Parathyroid adenoma (tissue), 2 donors: ENCODE measurements at regions not wholly inside any gene's neighbourhood (a gene's known extent, or its start where the extent isn't known, plus 50 kb on each side); places are given as distances from the start of the nearest gene placed in this dataset.
"Not testable (repeated sequence)": the region's sequence is repeated elsewhere in the genome, so short reads cannot be mapped to it uniquely, and the experiment has no call there.

Source experiments
- H2AFZ ChIP-seq: fragments of 300-600 bp; sonication (generic); one replicate; pipeline ENCODE4 v1.7.0; 2017; ENCODE audit warnings: antibody characterized with exemption, mild to moderate bottlenecking
- H3K27ac ChIP-seq: fragments of 300-600 bp; sonication (generic); one replicate; pipeline ENCODE4 v1.7.0; 2017
- H3K27me3 ChIP-seq: fragments of 300-600 bp; sonication (generic); one replicate; pipeline ENCODE4 v1.7.0; 2017; ENCODE audit warnings: low read length; ENCODE audit not compliant: control insufficient read depth, insufficient read depth
- H3K36me3 ChIP-seq: fragments of 300-600 bp; sonication (generic); one replicate; pipeline ENCODE4 v1.7.0; 2017; ENCODE audit warnings: low read length; ENCODE audit not compliant: control insufficient read depth, insufficient read depth
- H3K4me1 ChIP-seq: fragments of 300-600 bp; sonication (generic); one replicate; pipeline ENCODE4 v1.7.0; 2017; ENCODE audit warnings: control low read depth
- H3K4me2 ChIP-seq: fragments of 300-600 bp; sonication (generic); one replicate; pipeline ENCODE4 v1.7.0; 2017; ENCODE audit warnings: low read length
- H3K4me3 ChIP-seq: fragments of 300-600 bp; sonication (generic); one replicate; pipeline ENCODE4 v1.7.0; 2017; ENCODE audit warnings: low read depth, low read length
- H3K79me2 ChIP-seq: fragments of 300-600 bp; sonication (generic); one replicate; pipeline ENCODE4 v1.7.0; 2017; ENCODE audit warnings: control low read depth
- H3K9ac ChIP-seq: fragments of 300-600 bp; sonication (generic); one replicate; pipeline ENCODE4 v1.7.0; 2017; ENCODE audit warnings: mild to moderate bottlenecking
- H3K9me3 ChIP-seq: fragments of 300-600 bp; sonication (generic); one replicate; pipeline ENCODE4 v1.7.0; 2017; ENCODE audit warnings: low read length; ENCODE audit not compliant: control insufficient read depth
- CTCF ChIP-seq: fragments of 300-600 bp; sonication (generic); IDR thresholded peaks from one replicate; pipeline ENCODE4 v1.7.0; 2017; ENCODE audit warnings: antibody characterized with exemption, mild to moderate bottlenecking
- donor health status: primary hyperparathyroidism.

- Histone ChIP-seq H3K4me3 (no peak overlapping the region), H3K4me2 (no peak overlapping the region), H3K4me1 (no peaks in the 10 kb centered on the region), H3K9me3 (no peaks in the 10 kb centered on the region), H3K9ac (no peak overlapping the region), H3K36me3 (no peaks in the 10 kb centered on the region), H2AFZ (no peak overlapping the region), H3K27me3 (no peaks in the 10 kb centered on the region), H3K27ac (no peak overlapping the region), H3K79me2 (no peaks in the 10 kb centered on the region)
- no peak for TF ChIP-seq CTCF
Measured at GRCh38 chr10:108560488-108560887, 1362.8 kb downstream of the XPNPEP1 start.

- Histone ChIP-seq H3K4me1 (no peaks in the 10 kb centered on the region), H3K9me3 (no peaks in the 10 kb centered on the region), H2AFZ (no peak overlapping the region), H3K27ac (no peak overlapping the region), H3K4me3 (no peak overlapping the region), H3K36me3 (no peaks in the 10 kb centered on the region), H3K27me3 (no peaks in the 10 kb centered on the region), H3K4me2 (no peak overlapping the region), H3K9ac (no peak overlapping the region), H3K79me2 (no peaks in the 10 kb centered on the region)
- no peak for TF ChIP-seq CTCF
Measured at GRCh38 chr10:108556186-108556585, 1367.1 kb downstream of the XPNPEP1 start.

GRCh38 chr10:108545921-108546320 is 1377.4 kb downstream of the XPNPEP1 start:
- Histone ChIP-seq H3K4me3 (no peak overlapping the region), H3K27me3 (no peaks in the 10 kb centered on the region), H3K9ac (no peak overlapping the region), H3K4me1 (no peaks in the 10 kb centered on the region), H3K4me2 (no peak overlapping the region), H3K27ac (no peak overlapping the region), H3K9me3 (no peaks in the 10 kb centered on the region), H2AFZ (no peak overlapping the region), H3K79me2 (no peaks in the 10 kb centered on the region), H3K36me3 (no peaks in the 10 kb centered on the region)
- TF ChIP-seq CTCF, result no peak

GRCh38 chr10:108544500-108545120 is 1378.7 kb downstream of the XPNPEP1 start:
- Histone ChIP-seq H3K27me3 (no peaks in the 10 kb centered on the region), H3K9me3 (no peaks in the 10 kb centered on the region), H3K36me3 (no peaks in the 10 kb centered on the region), H3K79me2 (no peaks in the 10 kb centered on the region), H3K27ac (no peak overlapping the region), H3K9ac (no peak overlapping the region), H3K4me2 (no peak overlapping the region), H3K4me3 (no peak overlapping the region), H3K4me1 (no peaks in the 10 kb centered on the region), H2AFZ (no peak overlapping the region)
- peak; percentile 48 for TF ChIP-seq CTCF

- not testable (repeated sequence) for H3K9me3 ChIP-seq, H3K4me2 ChIP-seq, H2AFZ ChIP-seq, H3K36me3 ChIP-seq, H3K4me3 ChIP-seq, H3K79me2 ChIP-seq, H3K9ac ChIP-seq, H3K27me3 ChIP-seq, H3K27ac ChIP-seq, H3K4me1 ChIP-seq
Measured at GRCh38 chr10:108533551-108533950, 1369.0 kb upstream of the SORCS1 start.
